ENCODE measurements at regions not wholly inside any gene's neighbourhood (a gene's known extent, or its start where the extent isn't known, plus 50 kb on each side); places are given as distances from the start of the nearest gene placed in this dataset.

GRCh38 chr5:35325836-35326235 is 95.5 kb upstream of the PRLR start:
- DNase-seq (ENCODE audit: low read depth in 4 of 4, low spot score in 3 of 4), result no peak

- DNase-seq (ENCODE audit: low read depth in 4 of 4, low spot score in 3 of 4), result no peak
Measured at GRCh38 chr5:35324679-35325078, 94.4 kb upstream of the PRLR start.

GRCh38 chr5:35324201-35324600 is 93.9 kb upstream of the PRLR start:
- DNase-seq (ENCODE audit: low read depth in 4 of 4, low spot score in 3 of 4), result no peak

- DNase-seq (ENCODE audit: low read depth in 4 of 4, low spot score in 3 of 4), result no peak
Measured at GRCh38 chr5:35320029-35320428, 89.7 kb upstream of the PRLR start.

DNA sequence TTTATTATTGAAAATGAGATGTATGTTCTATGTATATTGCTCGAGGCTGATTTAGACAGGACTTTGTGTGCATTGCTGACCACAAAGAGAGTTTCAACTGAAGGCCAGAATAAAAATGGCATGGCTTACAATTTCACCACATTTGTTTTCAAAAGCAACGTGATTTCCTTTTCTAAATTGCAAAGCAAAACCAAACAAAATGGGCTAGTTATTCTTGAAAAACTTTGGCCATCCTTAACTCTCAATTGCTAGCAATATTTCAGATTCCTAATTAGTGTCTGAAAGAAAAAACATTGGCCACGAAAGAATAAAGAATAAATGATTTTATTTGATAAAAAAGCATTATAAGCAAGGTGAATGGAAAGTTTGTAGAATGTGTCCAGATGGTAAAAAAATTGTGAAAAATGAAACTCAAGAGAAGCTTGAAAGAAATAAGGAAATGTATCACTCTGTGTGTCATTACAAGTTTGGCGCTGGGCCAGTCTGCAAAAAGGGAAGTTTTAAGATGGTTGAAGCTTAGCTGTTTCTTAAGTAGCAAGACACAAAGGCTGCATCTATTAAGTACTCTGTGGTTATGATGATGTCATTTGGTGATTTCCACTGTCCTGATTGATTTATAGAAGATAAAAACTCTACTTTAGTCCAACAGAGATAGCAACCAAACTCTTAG is 89.2 kb upstream of the PRLR start:
- no peak for DNase-seq (ENCODE audit: low read depth in 4 of 4, low spot score in 3 of 4)

DNA sequence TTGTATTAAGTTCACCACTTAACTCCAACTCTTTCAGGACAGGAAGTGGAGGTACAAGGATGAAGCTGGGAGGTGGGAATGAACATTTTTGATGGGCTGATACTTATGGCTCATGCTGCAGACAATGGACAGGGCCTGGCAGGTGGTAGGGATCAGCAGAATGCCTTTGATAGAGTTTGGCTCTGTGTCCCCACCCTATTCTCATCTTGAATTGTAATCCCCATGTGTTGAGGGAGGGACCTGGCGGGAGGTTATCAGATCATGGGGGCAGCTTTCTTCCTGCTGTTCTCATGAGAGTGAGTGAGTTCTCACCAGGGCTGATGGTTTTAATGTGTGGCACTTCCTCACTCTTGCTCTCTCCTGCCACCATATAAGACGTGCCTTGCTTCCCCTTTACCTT is 87.3 kb upstream of the PRLR start:
- no peak for DNase-seq (ENCODE audit: low read depth in 4 of 4, low spot score in 3 of 4)

DNA sequence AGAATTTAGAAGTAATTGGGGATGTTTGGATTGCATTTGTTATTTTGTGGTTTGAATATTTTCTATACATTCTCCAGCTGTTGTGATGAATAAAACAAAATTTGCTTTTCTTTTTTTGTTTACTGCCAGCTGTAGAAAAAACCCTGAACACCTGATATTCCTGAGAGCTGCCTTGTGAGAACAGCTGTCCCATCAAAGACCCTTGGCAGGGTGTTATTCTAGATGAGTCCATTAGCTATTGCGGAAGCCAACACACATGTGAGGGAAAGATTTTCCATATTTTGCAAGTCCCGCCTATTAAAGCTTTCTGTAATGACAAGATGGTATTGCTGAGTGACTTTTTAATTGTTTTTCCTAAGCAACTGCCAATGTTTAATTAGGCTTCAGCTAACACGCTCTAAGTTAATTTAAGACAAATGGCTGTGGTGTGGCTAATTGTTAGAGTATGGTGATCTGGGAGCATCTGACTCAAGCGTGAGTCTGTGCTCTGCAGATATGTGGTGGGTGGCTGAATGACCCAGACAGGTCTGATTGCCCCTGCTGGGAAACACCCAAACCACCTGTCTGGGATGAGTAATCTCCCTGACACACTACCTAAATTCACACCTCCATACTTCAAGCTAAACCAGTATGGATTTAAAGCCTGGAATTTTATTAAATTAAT is 86.5 kb upstream of the PRLR start:
- no peak for DNase-seq (ENCODE audit: low read depth in 4 of 4, low spot score in 3 of 4)

GRCh38 chr5:35313291-35313690 is 83.0 kb upstream of the PRLR start:
- no peak for DNase-seq (ENCODE audit: low read depth in 4 of 4, low spot score in 3 of 4)

- no peak for DNase-seq (ENCODE audit: low read depth in 4 of 4, low spot score in 3 of 4)
Measured at GRCh38 chr5:35312267-35312666, 82.0 kb upstream of the PRLR start.

DNA sequence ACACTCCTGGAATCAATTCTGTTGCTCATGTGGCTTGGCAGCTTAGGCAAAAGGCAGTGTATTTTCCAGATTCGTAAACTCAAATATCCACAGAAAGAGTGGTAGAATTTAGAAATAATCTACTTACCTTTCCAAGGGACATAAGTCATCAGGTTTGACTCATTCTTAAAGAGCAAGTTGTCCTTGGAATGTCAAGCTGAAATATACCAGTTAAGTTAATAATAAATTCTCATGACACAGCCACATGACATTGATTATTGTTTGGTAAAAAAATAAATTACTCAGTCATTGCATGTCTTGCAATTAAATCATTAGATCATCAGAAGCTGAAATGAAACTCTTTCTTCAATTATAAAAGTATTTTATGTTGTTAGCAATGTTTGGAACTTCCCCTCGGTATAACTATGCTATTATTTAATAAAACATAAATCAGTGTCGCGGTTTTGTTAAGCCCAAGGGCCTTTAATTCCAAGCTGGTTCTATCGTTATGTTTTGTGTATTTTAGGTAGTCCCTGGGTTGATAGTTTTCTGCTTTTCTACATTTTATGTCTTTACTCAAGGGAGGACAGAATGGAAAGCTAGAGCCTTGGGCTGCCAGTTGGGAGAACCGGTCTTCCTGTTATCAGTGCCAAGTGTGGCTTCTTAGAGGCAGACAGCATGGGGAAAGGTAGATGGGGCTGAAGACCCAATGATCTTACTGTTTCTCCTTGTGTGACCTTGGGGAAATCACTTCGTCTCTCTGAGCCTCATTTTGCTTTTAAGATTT is 79.3 kb upstream of the PRLR start:
- DNase-seq (ENCODE audit: low read depth in 4 of 4, low spot score in 3 of 4), result no peak

DNA sequence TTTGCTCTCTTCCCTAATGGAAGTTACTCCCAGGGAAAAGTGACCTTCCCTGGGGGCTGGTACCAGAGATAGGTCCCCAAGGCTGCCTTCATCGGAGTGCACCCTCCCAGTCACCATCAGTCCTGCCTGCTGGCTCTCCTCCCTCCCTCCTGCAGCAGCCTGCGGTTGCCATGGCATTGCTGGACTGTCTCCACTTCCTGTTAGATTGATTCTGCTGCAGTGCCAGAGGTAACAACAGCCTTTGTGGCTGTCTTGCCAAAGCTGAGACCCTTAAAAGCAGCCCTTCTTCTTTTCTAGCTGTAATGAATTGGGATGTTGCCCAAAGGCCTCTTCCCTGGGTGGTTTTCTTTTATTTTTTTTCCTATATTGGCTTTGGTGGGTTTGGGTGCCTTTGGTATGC is 78.1 kb upstream of the PRLR start:
- no peak for DNase-seq (ENCODE audit: low read depth in 4 of 4, low spot score in 3 of 4)

DNA sequence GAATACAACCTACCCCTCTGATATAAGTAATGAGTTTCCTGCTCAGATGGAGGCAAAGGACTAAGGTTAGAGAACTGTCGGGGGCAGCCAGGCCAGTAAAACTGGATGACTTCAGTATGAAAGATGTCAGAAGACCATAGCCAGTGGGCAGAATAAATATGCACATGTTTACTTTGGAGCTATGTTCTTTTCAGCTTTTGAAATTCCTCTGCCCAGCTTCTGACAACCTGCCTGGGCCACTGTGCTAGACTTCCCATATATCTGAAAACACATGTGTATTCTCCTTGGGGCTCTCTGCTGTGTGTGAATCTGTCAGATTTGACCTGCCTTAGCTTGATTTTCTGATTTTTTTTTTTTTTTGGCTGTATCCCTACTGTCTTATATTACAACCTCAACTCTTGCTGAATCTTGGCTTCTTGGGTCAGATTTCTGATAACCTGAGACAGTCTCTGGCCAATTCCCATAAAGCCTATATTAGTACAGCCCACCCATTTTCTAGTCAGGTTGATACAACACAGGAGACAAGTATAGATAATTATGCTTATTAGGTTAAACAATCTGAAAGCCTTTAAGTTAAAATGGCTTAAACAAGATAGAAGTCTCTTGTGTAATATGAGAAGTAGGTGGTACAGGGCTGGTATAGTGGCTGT is 76.6 kb upstream of the PRLR start:
- no peak for DNase-seq (ENCODE audit: low read depth in 4 of 4, low spot score in 3 of 4)

- no peak for DNase-seq (ENCODE audit: low read depth in 4 of 4, low spot score in 3 of 4)
Measured at GRCh38 chr5:35305336-35306020, 75.2 kb upstream of the PRLR start.

- DNase-seq (ENCODE audit: low read depth in 4 of 4, low spot score in 3 of 4), result no peak
Measured at GRCh38 chr5:35304291-35304690, 74.0 kb upstream of the PRLR start.

DNA sequence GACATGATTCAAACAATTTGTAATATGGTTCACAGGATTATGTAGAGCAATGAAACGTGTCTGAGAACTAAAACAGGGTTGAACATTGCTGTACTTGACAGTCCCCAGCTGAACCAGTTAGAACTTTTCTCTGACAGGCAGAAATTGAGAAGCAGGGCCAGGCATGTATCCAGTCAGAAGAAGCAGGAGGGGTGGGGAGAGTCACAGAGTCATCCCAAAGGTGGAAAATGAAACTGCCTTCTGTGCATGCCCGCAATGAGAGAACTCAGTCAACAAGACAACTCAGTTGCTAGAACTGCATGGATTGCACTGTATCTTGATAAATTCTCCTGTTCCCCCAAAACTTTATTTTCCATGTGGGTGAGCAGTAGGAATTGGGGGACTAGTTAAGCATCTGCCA is 72.9 kb upstream of the PRLR start:
- DNase-seq (ENCODE audit: low read depth in 4 of 4, low spot score in 3 of 4), result no peak

DNA sequence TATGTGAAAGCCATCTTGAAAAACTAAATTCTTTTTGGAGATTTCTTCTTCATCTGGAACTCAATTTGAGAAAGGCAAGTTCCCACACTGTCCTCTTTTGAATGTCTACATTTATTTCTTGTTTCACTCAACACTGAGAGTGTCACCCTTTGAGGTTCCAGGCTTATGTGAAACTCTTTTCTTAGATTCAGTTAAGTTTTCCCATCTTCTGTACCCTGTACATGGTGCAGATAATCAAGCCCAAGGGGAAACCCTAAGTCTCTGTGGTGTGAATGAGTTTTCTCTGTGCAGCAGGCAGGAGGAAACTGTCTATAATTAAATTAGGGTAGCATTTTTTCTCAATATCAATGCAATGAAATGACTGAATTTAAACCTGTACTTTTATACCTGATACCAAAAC is 72.3 kb upstream of the PRLR start:
- DNase-seq (ENCODE audit: low read depth in 4 of 4, low spot score in 3 of 4), result no peak

DNA sequence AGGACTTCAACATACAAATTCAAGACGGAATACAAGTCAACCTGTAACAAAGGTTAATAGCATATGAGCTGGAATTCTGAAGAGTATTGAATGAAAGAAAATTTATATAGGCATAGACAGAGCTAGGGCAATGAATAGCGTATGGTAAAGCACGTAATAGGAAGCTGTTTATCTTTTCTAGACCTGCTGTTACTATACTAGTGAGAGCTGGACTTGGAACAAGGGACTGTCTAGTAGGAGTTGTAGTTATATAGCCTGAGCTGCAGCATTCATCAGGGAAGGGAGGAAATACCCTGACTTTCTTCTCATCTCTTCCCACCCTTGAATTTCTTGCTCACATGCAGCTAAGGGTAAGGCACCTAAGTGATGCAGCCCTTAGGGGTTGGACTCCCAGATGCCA is 67.5 kb upstream of the PRLR start:
- DNase-seq (ENCODE audit: low read depth in 4 of 4, low spot score in 3 of 4), result no peak

- no peak for DNase-seq (ENCODE audit: low read depth in 4 of 4, low spot score in 3 of 4)
Measured at GRCh38 chr5:35294976-35295375, 64.7 kb upstream of the PRLR start.

GRCh38 chr5:35294017-35294416 is 63.7 kb upstream of the PRLR start:
- DNase-seq (ENCODE audit: low read depth in 4 of 4, low spot score in 3 of 4), result no peak

DNA sequence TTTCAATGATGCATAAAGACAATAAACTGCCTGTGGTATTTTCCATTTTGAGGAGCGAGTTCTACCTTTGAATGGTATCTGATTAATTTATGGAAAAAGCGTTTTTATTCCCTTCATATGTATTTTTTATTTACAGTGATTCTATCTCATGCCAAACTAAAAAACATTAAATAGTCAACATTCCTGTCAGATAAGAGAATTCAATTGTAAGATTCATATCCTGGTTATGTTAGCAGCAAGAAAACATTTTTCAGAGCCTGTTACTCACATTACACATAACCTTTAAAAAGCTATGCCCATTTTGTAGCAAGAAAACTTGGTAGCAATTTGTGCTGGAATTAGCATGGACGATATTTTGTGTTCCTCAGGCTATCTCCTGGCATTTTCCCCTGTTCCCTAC is 55.1 kb upstream of the PRLR start:
- DNase-seq (ENCODE audit: low read depth in 4 of 4, low spot score in 3 of 4), result no peak

- no peak for DNase-seq (ENCODE audit: low read depth in 4 of 4, low spot score in 3 of 4)
Measured at GRCh38 chr5:35285011-35285410, 54.7 kb upstream of the PRLR start.
